Muscle of leg (tissue), 3 donors: ENCODE measurements at regions not wholly inside any gene's neighbourhood (a gene's known extent, or its start where the extent isn't known, plus 50 kb on each side); places are given as distances from the start of the nearest gene placed in this dataset.
A peak's percentile ranks its signal among the peaks of the same experiment; 100 is the strongest.

Experiments used
- DNase-seq: peaks from one replicate; pipeline ENCODE4 v3.0.0; 2013
- H3K27ac ChIP-seq: one replicate; pipeline ENCODE4 v1.5.1; 2013; ENCODE audit warnings: mild to moderate bottlenecking, low read length, control low read depth
- H3K27me3 ChIP-seq: one replicate; pipeline ENCODE4 v1.6.1; 2013; ENCODE audit warnings: low read length; ENCODE audit not compliant: control insufficient read depth, insufficient read depth
- H3K36me3 ChIP-seq: one replicate; pipeline ENCODE4 v1.6.1; 2013; ENCODE audit warnings: low read length; ENCODE audit not compliant: control insufficient read depth, insufficient read depth
- H3K4me1 ChIP-seq: one replicate; pipeline ENCODE4 v1.6.1; 2013; ENCODE audit warnings: low read length; ENCODE audit not compliant: control insufficient read depth, insufficient read depth
- H3K4me3 ChIP-seq: one replicate; pipeline ENCODE4 v1.5.1; 2013; ENCODE audit warnings: low read length, control low read depth
- H3K9me3 ChIP-seq: replicated peaks from 2 replicates; pipeline ENCODE4 v1.6.1; 2013; ENCODE audit warnings: low read depth, low read length; ENCODE audit not compliant: control insufficient read depth
- WGBS: methylation state at CpG from one replicate; pipeline ENCODE4 v1.1.5; 2013; ENCODE audit warnings: missing lambda C conversion rate; ENCODE audit not compliant: insufficient coverage; 5-methylcytosine and 5-hydroxymethylcytosine counted together

DNA sequence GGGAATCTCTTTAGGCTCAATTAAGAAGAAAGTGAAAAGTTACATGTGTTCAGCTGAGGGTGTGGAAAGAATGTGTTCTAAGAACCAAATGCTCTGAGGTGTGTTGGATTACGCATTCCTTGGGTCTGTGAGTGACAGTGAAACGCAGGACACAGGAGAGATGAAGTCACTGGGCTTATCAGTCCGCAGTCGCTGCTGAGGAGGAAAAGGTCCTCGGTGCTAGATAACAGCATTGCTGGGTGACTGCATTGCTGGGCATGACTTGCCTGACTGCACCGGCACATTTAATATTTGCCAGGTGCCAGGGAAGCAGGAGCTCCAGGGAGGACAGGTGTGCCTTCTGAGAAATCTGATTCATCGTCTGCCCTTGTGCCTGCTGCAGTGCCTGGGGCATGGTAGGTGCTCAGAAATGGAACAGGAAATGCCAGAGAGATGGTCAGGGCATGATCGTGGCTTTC is 64.4 kb upstream of the FZD10 start:
- no peak for DNase-seq
- no peaks in the 10 kb centered on the region for H3K36me3 ChIP-seq
- 61% methylated on average over 8 of the region's 8 CpGs for WGBS
- peaks cover 6% of the 10 kb centered on the region for H3K27me3 ChIP-seq
- H3K9me3 ChIP-seq, result no peaks in the 10 kb centered on the region
- peaks cover 4% of the 10 kb centered on the region for H3K4me1 ChIP-seq
- H3K27ac ChIP-seq, result no peak overlapping the region
- no peak overlapping the region for H3K4me3 ChIP-seq

DNA sequence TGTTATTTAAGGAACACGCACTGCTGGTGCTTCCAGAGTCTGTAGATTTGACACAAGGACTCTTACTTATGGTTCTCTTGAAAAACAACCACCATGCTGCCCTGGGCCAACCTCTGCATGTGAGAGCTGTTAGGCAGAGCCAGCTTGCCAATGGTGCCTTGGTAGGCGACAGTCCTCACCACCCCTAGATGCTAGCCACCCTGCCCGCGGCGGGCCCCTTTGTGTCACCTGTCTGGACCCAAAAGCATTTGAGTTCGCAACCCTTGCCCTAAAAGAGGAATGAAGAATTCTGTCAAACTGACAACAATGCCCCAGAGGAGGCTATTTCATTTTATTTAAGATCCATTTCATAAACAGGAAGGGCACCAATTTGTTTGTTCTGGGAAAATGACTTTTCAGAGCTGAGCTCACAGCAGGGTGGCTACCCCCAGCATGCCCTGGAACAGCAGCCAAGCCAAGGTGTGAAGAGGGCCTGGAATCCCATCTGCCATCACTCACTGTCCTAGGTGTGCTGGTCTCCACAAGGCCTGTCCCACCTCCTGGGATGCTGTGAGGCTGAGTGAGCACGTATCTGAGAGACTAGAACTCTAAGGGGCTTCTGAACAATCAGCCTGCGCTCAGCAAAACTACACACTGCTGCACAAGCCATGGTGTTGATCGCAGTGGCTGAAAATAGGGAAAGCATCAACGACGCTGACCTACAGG is 63.8 kb upstream of the FZD10 start:
- no peak overlapping the region for H3K4me3 ChIP-seq
- 97% methylated on average over 5 of the region's 11 CpGs for WGBS

GRCh38 chr12:130100634-130101362 is 61.5 kb upstream of the FZD10 start:
- no peaks in the 10 kb centered on the region for H3K9me3 ChIP-seq
- peaks cover 14% of the 10 kb centered on the region for H3K4me1 ChIP-seq
- no peak overlapping the region for H3K4me3 ChIP-seq
- 57% methylated on average over 6 of the region's 8 CpGs for WGBS
- H3K36me3 ChIP-seq, result no peaks in the 10 kb centered on the region
- no peak overlapping the region for H3K27ac ChIP-seq
- peaks cover 8% of the 10 kb centered on the region for H3K27me3 ChIP-seq
- no peak for DNase-seq

More for the DNA sequence above, 63.8 kb upstream of the FZD10 start:
- DNase-seq, result no peak
- no peak overlapping the region for H3K27ac ChIP-seq
- no peaks in the 10 kb centered on the region for H3K36me3 ChIP-seq
- H3K4me1 ChIP-seq, result peaks cover 4% of the 10 kb centered on the region
- H3K9me3 ChIP-seq, result no peaks in the 10 kb centered on the region
- H3K27me3 ChIP-seq, result peaks cover 6% of the 10 kb centered on the region

GRCh38 chr12:130101370-130101769 is 60.9 kb upstream of the FZD10 start:
- Histone ChIP-seq H3K9me3 (no peaks in the 10 kb centered on the region), H3K4me1 (peaks cover 14% of the 10 kb centered on the region), H3K27ac (no peak overlapping the region), H3K4me3 (no peak overlapping the region), H3K36me3 (no peaks in the 10 kb centered on the region), H3K27me3 (peaks cover 8% of the 10 kb centered on the region)
- 22% methylated on average over 7 of the region's 7 CpGs for WGBS
- DNase-seq, result no peak

GRCh38 chr12:130102266-130102665 is 60.0 kb upstream of the FZD10 start:
- Histone ChIP-seq H3K4me1 (peaks cover 14% of the 10 kb centered on the region), H3K36me3 (no peaks in the 10 kb centered on the region), H3K27me3 (peaks cover 8% of the 10 kb centered on the region), H3K4me3 (no peak overlapping the region), H3K27ac (no peak overlapping the region), H3K9me3 (no peaks in the 10 kb centered on the region)
- DNase-seq, result no peak
- 94% methylated on average over 2 of the region's 3 CpGs for WGBS

GRCh38 chr12:130104571-130105106 is 57.6 kb upstream of the FZD10 start:
- Histone ChIP-seq H3K27me3 (peaks cover 10% of the 10 kb centered on the region), H3K36me3 (no peaks in the 10 kb centered on the region), H3K9me3 (peaks cover 5% of the 10 kb centered on the region), H3K4me1 (peaks cover 14% of the 10 kb centered on the region), H3K27ac (peak overlapping the region; percentile 21), H3K4me3 (no peak overlapping the region)
- peak; percentile 59 for DNase-seq
- WGBS, result 1% methylated on average over 15 of the region's 16 CpGs

DNA sequence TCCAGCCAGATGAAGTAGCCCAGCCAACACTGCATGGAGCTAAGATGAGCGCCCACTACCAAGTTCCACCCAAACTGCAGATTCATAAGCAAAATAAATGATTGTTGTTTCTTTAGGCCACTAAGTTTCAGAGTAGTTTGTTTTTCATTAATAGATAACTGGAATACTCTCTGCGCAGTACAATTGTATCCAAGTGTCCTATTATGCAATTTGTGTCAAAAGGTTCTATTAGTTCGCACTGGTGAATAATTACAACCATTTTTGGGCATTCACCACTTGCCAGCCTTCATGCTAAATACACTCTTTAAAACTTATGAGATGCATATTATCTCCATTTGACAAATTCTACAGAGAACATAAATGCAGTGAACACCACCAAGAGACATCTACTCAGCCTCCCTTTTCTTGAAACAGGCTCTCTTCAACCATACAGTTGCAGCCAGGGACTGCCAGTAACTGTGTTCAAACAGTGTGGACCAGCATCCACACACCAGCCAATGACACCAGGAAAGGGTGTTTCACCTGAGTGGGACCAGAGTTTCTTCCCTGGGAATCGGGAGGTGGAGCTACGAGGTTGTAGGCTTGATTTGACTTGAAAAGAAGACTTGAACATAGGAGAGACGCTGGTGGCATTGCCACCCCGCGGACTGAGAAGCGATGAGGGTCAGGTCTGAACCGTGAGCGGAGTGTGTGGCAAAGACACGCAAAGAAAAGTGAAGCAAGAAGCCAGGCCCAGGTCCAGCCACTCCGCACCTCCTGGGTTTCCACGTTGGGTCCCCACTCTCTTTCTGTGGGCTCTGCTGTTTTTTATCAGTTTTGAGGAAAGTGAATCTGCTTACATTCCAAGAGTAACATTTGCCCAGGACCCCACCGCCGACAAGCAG is 53.0 kb upstream of the FZD10 start:
- H3K36me3 ChIP-seq, result no peaks in the 10 kb centered on the region
- no peak overlapping the region for H3K27ac ChIP-seq
- no peak overlapping the region for H3K4me3 ChIP-seq
- H3K9me3 ChIP-seq, result peaks cover 5% of the 10 kb centered on the region
- DNase-seq, result no peak
- H3K4me1 ChIP-seq, result peaks cover 12% of the 10 kb centered on the region
- 91% methylated on average over 10 of the region's 16 CpGs for WGBS
- peaks cover 4% of the 10 kb centered on the region for H3K27me3 ChIP-seq

- Histone ChIP-seq H3K27ac (no peak overlapping the region), H3K27me3 (peaks cover 2% of the 10 kb centered on the region)
- 75% methylated on average over 2 of the region's 8 CpGs for WGBS
These were observed 51.4 kb upstream of the FZD10 start for GRCh38 chr12:130110914-130111313.

GRCh38 chr12:130111965-130112496 is 50.2 kb upstream of the FZD10 start:
- Histone ChIP-seq H3K27ac (no peak overlapping the region), H3K9me3 (peaks cover 5% of the 10 kb centered on the region), H3K4me3 (no peak overlapping the region), H3K36me3 (no peaks in the 10 kb centered on the region), H3K4me1 (peaks cover 22% of the 10 kb centered on the region), H3K27me3 (peaks cover 2% of the 10 kb centered on the region)
- no peak for DNase-seq
- WGBS, result 76% methylated on average over 4 of the region's 6 CpGs

More at GRCh38 chr12:130110914-130111313, 51.4 kb upstream of the FZD10 start:
- H3K36me3 ChIP-seq, result no peaks in the 10 kb centered on the region
- peaks cover 15% of the 10 kb centered on the region for H3K4me1 ChIP-seq
- no peak overlapping the region for H3K4me3 ChIP-seq
- DNase-seq, result no peak
- peaks cover 5% of the 10 kb centered on the region for H3K9me3 ChIP-seq
